ENCODE measurements at regions not wholly inside any gene's neighbourhood (a gene's known extent, or its start where the extent isn't known, plus 50 kb on each side); places are given as distances from the start of the nearest gene placed in this dataset.
"Not testable (repeated sequence)": the region's sequence is repeated elsewhere in the genome, so short reads cannot be mapped to it uniquely, and the experiment has no call there.

GRCh38 chr1:228655796-228656394, 79.4 kb upstream of the RHOU start:
- DNase-seq: no peak
- intact Hi-C loops (cut with DNase I, micrococcal nuclease): no loop called here
- no peak overlapping the region for H3K4me3 ChIP-seq
- H3K36me3 ChIP-seq (ENCODE audit: low read depth): no peaks in the 10 kb centered on the region
- H3K9me3 ChIP-seq: no peaks in the 10 kb centered on the region
- H3K4me1 ChIP-seq (ENCODE audit: low read depth): no peaks in the 10 kb centered on the region
- no peak for TF ChIP-seq CTCF (IDR thresholded peaks at IDR 0.05)
- ATAC-seq: no peak

DNA sequence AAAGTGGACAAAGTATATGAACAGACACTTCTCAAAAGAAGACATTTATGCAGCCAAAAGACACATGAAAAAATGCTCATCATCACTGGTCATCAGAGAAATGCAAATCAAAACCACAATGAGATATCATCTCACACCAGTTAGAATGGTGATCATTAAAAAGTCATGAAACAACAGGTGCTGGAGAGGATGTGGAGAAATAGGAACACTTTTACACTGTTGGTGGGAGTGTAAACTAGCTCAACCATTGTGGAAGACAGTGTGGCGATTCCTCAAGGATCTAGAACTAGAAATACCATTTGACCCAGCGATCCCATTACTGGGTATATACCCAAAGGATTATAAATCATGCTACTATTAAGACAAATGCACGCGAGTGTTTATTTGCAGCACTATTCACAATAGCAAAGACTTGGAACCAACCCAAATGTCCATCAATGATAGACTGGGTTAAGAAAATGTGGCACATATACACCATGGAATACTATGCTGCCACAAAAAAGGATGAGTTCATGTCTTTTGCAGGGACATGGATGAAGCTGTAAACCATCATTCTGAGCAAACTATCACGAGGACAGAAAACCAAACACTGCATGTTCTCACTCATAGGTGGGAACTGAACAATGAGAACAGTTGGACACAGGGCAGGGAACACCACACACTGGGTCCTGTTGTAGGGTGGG, 73.1 kb upstream of the RHOU start:
- H3K9me3 ChIP-seq; DNase-seq; intact Hi-C loops (cut with DNase I, micrococcal nuclease); ATAC-seq; H3K36me3 ChIP-seq (ENCODE audit: low read depth); H3K4me3 ChIP-seq; H3K4me1 ChIP-seq (ENCODE audit: low read depth): not testable (repeated sequence)

DNA sequence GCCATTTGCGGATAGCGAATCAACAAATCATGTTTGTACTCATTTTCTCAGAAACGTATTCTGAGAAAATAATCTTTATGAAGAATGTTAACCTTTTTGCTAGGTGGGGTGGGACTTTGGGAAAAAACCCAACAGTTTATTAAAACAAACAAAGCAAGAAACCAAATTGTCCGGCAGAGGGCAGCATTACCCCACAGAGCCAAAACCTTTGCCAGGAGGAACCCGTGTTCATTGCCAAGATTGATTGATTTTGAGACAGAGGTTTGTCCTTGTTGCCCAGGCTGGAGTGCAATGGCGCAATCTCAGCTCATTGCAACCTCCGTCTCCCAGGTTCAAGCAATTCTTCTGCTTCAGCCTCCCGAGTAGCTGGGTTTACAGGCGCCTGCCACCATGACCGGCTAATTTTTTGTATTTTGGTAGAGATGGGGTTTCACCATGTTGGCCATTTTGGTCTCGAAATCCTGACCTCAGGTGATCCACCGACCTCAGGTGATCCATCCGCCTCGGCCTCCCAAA, 70.8 kb upstream of the RHOU start:
- ATAC-seq (peak; percentile 78), DNase-seq (peak in 2 of 3 donors; percentile 75 to 94)
- H3K36me3 ChIP-seq (ENCODE audit: low read depth): no peaks in the 10 kb centered on the region
- H3K4me1 ChIP-seq (ENCODE audit: low read depth): no peaks in the 10 kb centered on the region
- H3K9me3 ChIP-seq: no peaks in the 10 kb centered on the region
- intact Hi-C loops (cut with DNase I, micrococcal nuclease): no loop called here
- peak; percentile 65 for TF ChIP-seq CTCF (IDR thresholded peaks at IDR 0.05)
- no peak overlapping the region for H3K4me3 ChIP-seq

GRCh38 chr1:228666686-228667623, 68.3 kb upstream of the RHOU start:
- Histone ChIP-seq H3K4me3 (no peak overlapping the region), H3K9me3 (no peaks in the 10 kb centered on the region), H3K36me3 (ENCODE audit: low read depth) (no peaks in the 10 kb centered on the region), H3K4me1 (ENCODE audit: low read depth) (no peaks in the 10 kb centered on the region)
- TF ChIP-seq CTCF (IDR thresholded peaks at IDR 0.05): no peak
- DNase-seq (no peak), ATAC-seq (no peak)
- intact Hi-C loops (cut with DNase I, micrococcal nuclease): no loop called here

GRCh38 chr1:228668553-228669241, 66.6 kb upstream of the RHOU start:
- Histone ChIP-seq H3K9me3 (no peaks in the 10 kb centered on the region), H3K36me3 (ENCODE audit: low read depth) (no peaks in the 10 kb centered on the region), H3K4me1 (ENCODE audit: low read depth) (no peaks in the 10 kb centered on the region), H3K4me3 (no peak overlapping the region)
- no peak for ATAC-seq
- intact Hi-C loops (cut with DNase I, micrococcal nuclease): no loop called here
- no peak for TF ChIP-seq CTCF (IDR thresholded peaks at IDR 0.05)
- no peak for DNase-seq

All from mucosa of descending colon (tissue), 3 donors.